Activated CD8-positive, alpha-beta memory T cell treated with anti-CD3 and anti-CD28 coated beads, Interleukin-2, amount 10 ng/mL, durations not matched to agents 7 days and 5 days (primary cell): ENCODE measurements at regions not wholly inside any gene's neighbourhood (a gene's known extent, or its start where the extent isn't known, plus 50 kb on each side); places are given as distances from the start of the nearest gene placed in this dataset.

Experiments used
- ATAC-seq: fragments of 150-1000 bp; cut with Tn5 transposase; one replicate; pipeline ENCODE4 v1.10.0; 2021; ENCODE audit warnings: moderate library complexity
- CTCF ChIA-PET: fragments of 350-600 bp; sonication (Branson Sonifier 250); formaldehyde crosslinking; loops from one replicate; lab custom pipeline; 2021; ENCODE audit warnings: antibody characterized with exemption; lab: Charles Lee
- DNase-seq: peaks from one replicate; pipeline ENCODE4 v3.0.0-alpha.2; 2020
- H3K27ac Mint-ChIP-seq: one replicate; pipeline ENCODE4 v1.8.0; 2021; ENCODE audit warnings: mild to moderate bottlenecking, mixed read lengths
- H3K27me3 Mint-ChIP-seq: one replicate; pipeline ENCODE4 v1.8.0; 2021; ENCODE audit warnings: mixed read lengths
- H3K36me3 Mint-ChIP-seq: one replicate; pipeline ENCODE4 v1.8.0; 2021; ENCODE audit warnings: mild to moderate bottlenecking, mixed read lengths
- H3K4me1 Mint-ChIP-seq: one replicate; pipeline ENCODE4 v1.8.0; 2021; ENCODE audit warnings: mixed read lengths
- H3K4me3 Mint-ChIP-seq: one replicate; pipeline ENCODE4 v1.8.0; 2021; ENCODE audit warnings: mild to moderate bottlenecking, moderate library complexity, mixed read lengths
- H3K9me3 Mint-ChIP-seq: one replicate; pipeline ENCODE4 v1.8.0; 2022; ENCODE audit warnings: low read depth, mixed read lengths

DNA sequence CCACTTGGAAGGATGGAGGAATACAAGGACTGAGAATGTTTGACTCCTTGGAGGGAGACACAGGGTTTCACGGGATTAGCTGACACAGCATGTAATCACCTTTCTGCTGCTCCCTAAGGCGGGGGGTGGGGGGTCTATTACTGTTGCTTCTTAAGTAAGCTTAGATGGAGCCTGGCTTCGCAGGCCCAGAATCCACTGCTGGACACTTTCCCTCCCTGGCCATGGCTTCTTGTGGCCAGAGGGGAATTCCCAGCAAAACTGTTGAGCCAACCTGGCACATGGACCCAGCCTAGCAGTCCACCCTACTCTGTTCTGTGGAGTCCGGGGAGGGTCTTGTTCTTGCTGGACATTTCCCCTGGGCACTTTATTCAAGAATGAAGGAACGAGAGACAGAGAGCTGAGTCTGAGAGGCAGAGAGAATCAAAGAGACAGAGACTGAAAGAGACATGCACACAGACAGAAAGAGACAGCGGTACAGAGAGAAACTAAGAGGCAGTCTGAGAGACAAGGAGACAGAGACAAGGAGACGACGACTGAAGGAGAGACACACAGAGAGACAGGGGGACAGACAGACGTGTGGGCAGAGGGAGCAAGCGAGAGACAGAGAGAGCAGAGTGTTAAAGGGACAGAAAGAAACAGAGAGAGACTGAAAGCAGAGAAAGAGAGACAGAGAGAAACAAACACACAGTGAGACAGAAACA, 55.6 kb upstream of the DLG1 start:
- Mint-ChIP-seq H3K27ac (no peak overlapping the region), H3K27me3 (peaks cover 25% of the 10 kb centered on the region), H3K4me1 (no peaks in the 10 kb centered on the region), H3K36me3 (no peaks in the 10 kb centered on the region), H3K9me3 (no peaks in the 10 kb centered on the region), H3K4me3 (no peak overlapping the region)
- ATAC-seq = no peak
- DNase-seq = no peak
- CTCF ChIA-PET = no interaction called here

DNA sequence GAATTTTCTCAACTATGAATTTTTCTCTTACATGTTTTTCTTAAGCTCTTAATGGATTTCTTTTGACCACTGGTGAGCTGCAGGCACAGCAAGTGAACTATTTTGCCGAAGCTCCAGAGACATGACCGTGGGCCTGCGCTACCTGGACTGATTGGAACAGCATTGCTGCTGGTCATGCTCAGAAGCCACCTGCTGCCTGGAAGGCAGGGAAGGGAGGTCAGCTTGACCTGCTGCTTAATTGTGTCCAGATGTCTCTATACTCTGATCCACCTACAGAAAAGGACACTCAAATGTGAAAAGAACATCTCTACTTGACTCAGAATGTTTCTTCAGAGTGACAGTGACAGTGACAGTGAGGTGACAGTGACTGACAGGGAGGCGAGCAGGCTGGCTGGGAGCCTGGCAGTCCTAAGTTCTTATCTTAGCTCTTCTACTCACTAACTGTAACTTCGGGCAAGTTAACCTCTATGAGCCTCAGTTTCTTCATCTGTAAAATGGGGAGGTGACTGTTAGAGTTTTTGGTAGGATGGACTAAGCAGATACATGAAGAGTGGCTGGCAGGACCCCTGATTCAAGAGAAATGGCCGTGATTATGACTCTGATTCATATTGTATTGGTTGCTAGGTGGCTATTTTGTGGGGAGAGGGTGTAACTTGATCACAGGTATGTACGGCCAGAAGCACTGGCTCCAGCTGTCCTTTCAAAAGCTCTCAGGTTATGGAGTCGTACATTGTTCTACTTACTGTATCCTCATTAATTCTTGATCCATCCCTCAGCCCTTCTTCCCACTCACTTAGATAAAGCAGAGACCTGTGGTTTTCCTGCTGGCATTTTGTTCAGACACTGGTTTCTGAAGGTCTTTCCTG, 54.8 kb upstream of the DLG1 start:
- peaks cover 25% of the 10 kb centered on the region for H3K27me3 Mint-ChIP-seq
- no peaks in the 10 kb centered on the region for H3K9me3 Mint-ChIP-seq
- no peaks in the 10 kb centered on the region for H3K4me1 Mint-ChIP-seq
- H3K27ac Mint-ChIP-seq = no peak overlapping the region
- no peak overlapping the region for H3K4me3 Mint-ChIP-seq
- CTCF ChIA-PET = no interaction called here
- H3K36me3 Mint-ChIP-seq = no peaks in the 10 kb centered on the region
- no peak for ATAC-seq
- DNase-seq = no peak

DNA sequence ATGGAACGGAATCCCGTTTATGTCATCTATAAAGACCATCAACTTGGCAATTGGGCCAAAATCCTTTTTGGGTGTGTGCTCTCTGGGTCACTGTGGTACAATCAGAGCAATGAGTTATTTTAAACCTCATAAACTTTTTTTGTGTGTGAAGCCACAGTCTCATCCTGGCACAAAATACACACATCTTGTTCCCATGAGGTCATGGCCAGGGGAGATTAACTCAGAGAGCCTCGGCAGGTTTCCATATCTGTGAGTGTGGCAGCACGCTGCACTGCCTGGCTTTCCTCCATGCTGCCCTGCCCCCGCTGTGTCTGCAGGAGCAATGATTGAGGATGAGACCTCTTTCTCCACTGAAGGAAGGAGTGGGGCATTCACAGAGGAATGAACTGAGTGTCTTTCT, 54.0 kb upstream of the DLG1 start:
- Mint-ChIP-seq H3K4me3 (no peak overlapping the region), H3K9me3 (no peaks in the 10 kb centered on the region), H3K27ac (no peak overlapping the region), H3K4me1 (no peaks in the 10 kb centered on the region), H3K36me3 (no peaks in the 10 kb centered on the region), H3K27me3 (peaks cover 30% of the 10 kb centered on the region)
- DNase-seq (no peak), ATAC-seq (no peak)
- CTCF ChIA-PET = no interaction called here

DNA sequence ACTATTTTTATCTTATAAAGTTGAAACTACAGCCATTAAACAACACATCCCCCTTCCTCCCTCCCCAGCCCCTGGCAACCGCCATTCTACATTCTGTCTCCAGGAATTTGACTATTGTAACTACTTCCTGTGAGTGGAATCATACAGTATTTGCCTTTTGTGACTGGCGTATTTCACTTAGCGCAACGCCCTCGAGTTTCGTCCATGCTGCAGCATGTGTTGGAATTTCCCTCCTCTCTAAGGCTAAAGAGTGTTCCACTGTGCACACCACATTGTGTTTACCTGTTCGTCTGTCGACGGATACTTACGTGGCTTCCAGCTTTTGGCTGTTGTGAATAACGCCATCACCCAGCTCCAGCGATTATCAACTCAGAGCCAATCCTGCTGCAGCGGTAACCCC, 52.0 kb upstream of the DLG1 start:
- Mint-ChIP-seq H3K27ac (no peak overlapping the region), H3K36me3 (no peaks in the 10 kb centered on the region), H3K4me3 (no peak overlapping the region), H3K27me3 (peaks cover 29% of the 10 kb centered on the region), H3K9me3 (no peaks in the 10 kb centered on the region), H3K4me1 (no peaks in the 10 kb centered on the region)
- CTCF ChIA-PET = no interaction called here
- DNase-seq = no peak
- ATAC-seq = no peak

DNA sequence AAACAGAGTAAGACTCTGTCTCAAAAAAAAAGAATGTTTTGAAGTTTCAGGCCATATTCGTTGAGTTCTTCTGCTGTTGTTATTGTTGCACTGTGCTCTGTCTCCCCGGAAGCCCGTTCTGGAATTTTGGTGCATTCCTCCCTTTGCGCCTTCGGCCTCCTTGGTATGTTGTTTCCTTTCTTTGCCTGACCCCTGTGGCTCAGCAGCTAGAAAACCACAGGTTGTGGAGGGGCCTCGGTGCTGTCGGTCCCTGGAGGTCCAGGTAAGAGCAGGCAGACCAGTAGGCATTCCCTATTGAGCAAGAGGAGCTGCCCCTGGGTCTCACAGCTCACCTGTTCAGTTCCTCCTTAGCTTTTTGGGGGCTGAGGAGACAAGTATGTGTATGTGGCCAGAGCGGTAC, 51.0 kb upstream of the DLG1 start:
- H3K27ac Mint-ChIP-seq = no peak overlapping the region
- no peak for ATAC-seq
- H3K27me3 Mint-ChIP-seq = peaks cover 23% of the 10 kb centered on the region
- no peaks in the 10 kb centered on the region for H3K36me3 Mint-ChIP-seq
- H3K4me1 Mint-ChIP-seq = no peaks in the 10 kb centered on the region
- no peak overlapping the region for H3K4me3 Mint-ChIP-seq
- H3K9me3 Mint-ChIP-seq = no peaks in the 10 kb centered on the region
- CTCF ChIA-PET = no interaction called here
- no peak for DNase-seq
